GM19468 (cell line): ENCODE measurements at regions not wholly inside any gene's neighbourhood (a gene's known extent, or its start where the extent isn't known, plus 50 kb on each side); places are given as distances from the start of the nearest gene placed in this dataset.

ENCODE experiments used
- ATAC-seq: cut with Tn5 transposase; IDR thresholded peaks from one replicate; pipeline ENCODE4 v1.9.1; 2021; ENCODE audit warnings: mild to moderate bottlenecking, moderate library complexity, moderate number of reproducible peaks; ENCODE audit not compliant: unreplicated experiment; ENCODE audit errors: extremely low read depth

DNA sequence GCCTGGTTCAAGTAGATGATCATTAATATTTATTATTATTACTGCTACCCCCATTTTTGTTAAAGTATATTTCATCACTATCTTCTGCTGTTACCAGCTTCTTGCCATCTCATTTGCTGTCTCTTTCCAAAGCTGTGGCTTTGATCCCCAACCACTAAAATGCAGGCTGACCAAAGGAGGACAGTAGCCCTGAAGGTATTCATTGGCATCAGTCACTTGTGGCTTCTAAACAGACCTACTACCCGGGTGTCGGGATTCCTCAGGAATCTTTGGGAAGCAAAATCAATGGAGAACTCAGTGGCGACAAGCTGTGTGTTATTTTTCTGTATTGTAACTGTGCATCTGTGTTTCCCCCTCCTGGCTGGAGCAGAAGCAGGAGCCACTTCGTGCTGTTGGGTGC, 379.2 kb upstream of the ERCC4 start:
- ATAC-seq = no peak

DNA sequence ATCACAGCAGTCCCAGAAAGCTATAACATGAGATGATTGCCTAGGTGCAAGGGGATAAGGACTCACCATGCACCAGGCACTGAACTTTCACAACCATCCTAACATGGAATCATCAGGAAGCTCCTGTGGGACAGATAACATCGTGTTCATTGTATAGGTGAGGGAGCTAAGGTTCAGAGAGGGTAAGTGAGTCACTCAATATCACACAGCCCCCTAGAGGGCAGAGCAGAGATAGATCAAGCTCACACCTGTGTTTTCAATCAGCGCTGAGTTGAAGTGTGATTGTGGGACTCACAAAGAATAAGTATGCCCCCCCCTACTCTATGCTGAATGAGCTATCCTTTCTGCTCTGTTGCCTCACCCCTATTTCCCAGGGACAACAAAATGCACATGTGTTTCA, 377.7 kb upstream of the ERCC4 start:
- ATAC-seq = no peak

DNA sequence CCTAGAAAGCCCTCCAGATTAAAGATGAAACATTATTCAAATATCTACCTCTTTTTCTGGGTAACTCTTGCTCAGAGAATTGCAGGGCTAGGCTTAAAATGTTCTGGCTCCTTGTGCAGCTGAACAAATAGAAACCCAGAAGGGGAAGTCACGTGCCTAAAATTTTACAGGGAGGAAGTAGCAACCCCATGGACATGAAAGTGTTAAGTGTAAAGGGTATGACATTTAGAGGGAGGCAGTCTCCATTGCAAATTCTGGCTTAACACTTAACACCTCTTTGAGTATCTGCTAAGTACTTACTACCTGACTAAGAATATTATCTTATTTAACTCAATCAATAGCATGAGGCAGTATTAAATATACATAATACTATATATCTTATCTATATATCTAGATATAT, 376.1 kb upstream of the ERCC4 start:
- no peak for ATAC-seq

DNA sequence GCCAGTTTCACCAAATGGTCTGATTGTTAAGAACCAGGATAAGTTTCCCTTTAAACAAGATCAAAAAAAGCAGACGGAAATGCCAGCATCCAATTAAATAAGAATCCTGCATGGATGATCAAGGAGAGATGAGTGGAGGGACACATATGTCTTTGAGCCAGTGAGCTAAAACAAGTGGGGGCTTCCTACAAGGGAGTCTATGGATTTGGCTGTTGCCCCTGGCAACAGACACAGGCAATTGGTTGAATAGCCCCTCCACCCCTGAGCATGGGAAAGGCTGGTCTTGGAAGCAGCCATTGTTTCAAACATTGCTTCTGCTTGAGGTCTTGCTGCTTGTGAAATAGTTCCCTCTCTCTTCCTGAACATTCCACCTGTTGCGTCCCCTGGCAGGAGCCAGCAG, 374.7 kb upstream of the ERCC4 start:
- ATAC-seq = no peak

DNA sequence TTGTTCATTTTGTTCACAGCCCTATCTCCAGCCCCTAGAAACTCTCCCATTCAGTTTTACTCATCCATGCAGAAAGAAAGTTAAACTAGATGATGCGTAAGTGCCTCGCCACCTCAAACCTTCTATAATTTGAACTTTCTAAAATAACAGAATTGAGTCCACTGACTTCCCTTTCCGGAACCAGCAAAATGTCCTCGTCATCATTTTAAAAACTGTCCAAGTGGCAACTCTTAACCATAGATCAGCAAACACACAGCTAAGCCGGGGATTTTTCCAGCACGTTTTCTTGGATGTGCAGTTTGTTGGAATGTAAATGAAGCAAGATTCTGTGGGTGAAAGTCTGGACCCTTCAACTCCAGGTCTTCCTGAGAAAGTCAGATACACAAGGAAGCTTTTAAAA, 369.7 kb upstream of the ERCC4 start:
- ATAC-seq = no peak

DNA sequence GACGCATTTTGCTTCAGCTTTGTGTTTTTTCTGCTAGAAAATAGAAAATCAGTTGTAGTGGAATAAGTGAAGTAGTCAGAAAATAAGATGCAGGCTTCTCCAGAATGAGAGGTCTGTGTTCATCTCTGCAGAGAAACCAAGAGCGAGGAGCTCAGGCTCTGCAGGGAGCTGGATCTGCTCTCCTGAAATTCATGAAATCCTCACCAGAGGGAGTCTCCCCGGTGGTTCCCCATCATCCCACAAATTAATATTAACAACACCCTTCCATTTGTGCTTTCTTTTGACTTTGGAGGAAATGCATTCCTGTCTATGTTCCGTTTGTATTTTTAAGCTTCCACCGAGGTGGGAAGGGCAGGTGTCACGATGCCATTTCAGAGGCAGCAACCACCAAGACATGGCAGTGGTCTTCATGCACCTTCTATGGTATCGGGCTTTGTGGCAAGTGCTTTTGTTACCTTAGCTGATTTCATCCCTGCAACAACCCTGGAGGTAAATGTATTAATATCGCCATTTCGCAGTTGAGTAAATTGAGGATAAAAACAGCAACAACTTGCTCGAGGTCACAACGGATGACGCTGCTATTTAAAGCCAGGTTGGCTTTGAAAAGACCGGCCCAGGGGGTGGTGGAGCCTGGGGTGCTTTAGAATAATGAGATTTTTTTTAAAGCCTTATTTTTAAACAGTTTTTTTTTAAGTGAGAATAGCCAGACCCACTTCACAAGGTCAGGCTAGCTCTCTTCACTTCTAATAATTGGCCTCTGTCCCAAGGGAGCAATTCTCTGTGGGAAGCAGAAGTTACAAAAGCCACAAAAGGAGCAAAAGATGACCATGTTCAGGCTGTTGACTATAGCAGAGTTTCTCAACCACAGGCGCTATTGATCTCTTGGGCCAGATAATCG, 367.6 kb upstream of the ERCC4 start:
- ATAC-seq = no peak

DNA sequence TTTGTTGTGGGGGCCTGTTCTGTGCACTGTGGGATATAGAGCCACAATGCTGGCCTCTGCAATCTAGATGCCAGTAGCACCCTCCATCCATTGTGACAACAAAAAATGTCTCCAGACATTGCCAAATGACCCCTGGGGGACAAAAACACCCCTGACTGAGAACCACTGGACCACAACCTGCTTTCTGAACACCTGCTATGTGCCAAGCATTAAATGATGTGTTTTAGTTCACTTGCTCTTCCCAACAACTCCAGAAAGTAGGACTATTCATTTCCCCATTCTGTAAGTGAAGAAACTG, 367.0 kb upstream of the ERCC4 start:
- no peak for ATAC-seq

DNA sequence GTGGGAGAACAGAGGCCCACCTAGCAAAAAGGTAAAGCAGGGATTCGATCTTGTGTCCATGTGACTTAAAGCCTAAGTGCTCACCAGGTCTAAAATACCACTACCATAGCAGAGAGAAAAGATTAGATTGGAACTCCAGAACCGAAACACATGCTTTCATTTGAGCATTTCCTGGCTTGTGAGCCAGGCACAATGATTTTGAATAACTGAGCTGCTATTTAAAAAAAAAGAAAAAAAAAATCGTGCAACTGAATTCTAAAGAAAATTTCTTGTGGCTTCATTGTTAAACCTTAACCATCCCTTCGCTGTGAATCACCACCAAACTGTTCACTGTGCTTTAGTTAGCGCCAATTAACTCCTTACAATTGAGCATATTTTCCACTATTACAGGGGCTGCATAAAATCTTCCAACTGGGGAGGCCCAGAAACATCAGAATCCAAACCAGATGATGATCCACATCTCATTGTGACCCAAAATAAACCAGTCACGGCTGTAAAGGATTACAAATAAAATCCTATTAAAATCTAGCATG, 366.4 kb upstream of the ERCC4 start:
- no peak for ATAC-seq

DNA sequence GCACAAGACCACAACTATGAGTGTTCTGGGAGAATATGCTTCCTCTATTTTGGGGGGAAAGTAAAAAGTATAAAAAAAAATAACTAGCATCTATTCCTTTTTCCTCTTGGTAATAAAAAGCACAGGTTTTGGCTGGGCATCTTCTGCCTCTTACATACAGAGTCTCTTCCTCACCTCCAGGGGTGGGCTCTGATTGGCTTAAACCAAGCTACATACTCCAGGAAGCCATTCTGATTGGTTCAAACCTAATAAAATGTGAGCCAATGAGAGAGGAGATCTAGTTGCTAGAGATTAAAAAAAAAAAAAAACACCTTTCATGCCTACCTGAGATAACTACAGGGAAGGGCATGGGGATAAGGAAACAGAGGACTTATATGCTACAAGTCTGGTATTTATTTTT, 365.9 kb upstream of the ERCC4 start:
- ATAC-seq = no peak

DNA sequence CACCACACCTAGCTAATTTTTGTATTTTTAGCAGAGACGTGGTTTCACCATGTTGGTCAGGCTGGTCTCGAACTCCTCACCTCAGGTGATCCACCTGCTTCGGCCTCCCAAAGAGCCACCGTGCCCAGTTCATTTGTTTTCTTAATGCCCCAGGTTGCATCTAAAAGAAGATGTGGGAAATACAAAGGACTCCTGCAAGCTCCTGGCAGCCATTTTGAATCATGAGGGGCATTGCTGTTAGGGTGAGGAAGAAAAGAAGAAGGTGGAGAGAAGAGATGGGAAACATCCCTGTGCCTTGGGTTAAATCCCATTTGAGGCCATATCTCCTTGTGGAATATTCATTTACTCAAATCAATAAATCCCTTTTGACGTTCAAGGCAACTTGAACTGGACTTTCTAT, 365.3 kb upstream of the ERCC4 start:
- no peak for ATAC-seq

DNA sequence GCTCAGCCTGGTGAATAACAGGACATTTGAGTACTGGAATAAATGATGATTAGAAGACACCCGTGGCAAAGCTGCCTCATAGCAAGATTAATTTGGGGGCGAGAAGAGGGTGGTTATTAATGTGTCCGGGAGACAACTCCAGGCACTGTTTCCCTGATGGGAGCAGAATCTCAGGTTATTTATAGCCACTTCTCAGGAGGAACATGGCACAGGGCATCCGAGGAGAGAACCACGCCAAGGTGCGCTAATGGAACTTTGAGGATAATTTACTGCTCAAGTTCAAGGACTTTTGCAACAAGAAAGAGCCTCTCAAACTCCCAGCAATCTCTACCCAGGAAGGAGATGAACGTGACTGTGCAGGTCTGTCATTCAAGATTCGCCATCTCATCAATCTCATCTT, 362.5 kb upstream of the ERCC4 start:
- no peak for ATAC-seq

DNA sequence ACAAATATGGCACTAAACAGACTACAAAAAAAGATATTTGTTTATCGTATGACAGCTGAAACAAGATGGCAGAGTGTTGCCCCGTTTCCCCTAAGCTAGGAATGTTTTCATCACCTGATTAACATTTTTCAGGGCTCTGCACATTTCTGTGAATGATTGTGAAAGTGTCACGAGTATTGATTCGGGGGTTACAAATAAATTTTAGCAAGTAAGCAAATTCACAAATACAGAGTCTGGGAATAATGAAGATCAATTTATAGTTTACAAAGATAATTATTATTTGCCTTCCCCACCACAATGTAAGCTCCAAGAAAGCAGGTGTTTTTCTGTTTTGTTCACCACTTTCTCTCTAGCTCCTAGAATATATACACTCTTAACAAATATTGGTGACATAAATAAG, 361.2 kb upstream of the ERCC4 start:
- no peak for ATAC-seq

DNA sequence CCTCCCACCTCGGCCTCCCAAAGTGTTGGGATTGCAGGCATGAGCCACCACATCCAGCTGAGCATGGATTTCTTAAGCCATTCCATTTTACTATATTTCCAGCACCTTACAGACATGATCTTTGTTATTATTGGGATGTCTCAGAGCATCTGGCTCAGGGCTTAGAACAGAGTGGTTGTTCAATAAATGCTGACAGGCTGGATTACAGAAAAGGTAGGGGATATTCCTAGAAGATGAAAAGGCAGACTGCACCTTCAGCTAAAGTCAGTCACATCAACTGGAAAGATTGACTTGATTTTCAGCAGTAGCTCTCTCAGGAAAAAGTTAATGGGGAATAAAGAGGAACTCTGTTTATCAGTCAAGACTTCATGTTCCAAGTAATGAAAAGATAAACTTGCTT, 360.3 kb upstream of the ERCC4 start:
- ATAC-seq = no peak

DNA sequence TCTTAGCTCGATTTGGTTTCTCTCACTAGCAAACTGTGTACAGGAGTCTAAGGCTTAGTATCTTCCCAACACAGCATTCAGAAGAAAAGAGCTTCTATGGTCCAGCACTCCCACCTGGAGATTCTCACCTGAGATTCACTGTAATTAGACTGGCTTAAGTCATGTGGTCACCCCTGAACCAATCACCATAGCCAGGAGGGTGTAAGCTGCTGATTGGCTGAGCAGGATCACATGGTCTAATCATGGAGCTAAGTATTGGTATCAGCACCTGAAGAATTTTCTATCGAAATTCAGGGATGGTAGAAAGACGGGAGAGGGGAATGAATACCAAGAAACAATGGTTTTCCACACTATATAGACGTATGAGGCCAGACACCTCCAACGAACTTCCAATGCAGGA, 359.8 kb upstream of the ERCC4 start:
- no peak for ATAC-seq

DNA sequence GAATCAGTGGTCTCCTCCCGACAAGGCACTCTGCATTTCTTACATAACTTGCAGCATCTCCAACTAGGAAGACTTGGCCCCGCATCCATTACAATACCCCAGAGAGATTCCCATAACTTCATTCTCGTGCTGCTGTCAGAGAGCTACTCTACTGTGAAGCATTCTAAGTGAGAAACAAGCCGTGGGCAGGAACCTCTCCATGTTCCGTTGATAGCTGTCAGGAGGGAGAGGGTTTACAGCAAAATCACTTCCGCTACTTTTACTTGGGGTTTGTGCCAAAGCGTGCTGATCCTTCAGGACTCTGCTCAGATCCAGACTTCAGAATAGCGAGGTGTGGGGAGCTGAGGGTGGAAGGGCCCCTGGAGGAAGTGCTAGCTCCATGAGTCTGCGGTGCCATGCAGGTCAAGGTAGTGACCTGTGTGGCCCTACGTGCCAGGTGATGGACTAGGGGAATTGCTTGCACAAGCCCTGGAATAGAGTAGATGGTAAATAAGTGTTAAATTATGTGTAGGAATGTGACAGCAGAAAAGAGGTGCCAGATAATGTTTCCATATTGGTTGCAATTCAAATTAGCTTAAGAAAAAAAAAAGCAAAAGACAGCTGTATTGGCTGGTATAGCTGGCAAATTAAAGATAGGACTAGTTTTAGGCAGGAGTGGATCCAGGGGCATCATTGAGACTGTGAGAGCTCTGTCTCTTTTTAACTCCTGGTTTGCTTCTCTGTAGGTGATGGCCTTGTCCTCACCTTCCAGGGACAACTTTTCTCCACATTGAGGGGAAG, 358.5 kb upstream of the ERCC4 start:
- ATAC-seq = no peak

DNA sequence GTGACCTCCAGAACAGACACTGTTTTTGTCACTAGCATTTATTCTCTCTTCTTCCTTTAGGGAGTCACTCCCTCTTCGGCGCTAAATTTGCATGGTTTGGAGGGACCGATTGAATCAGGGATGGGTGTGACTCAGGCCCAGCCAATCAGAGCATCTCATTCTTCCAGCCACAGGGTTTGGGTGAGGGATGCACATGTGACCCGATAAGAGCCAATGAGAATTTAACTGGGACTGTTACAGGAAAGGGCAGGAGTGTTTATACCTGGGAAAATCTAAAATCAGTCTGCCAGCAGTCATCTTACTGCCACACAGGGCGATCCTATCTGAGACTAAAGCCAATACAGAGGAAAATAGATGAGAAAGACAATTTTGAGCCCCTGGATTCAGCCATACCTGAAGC, 351.2 kb upstream of the ERCC4 start:
- ATAC-seq = no peak

DNA sequence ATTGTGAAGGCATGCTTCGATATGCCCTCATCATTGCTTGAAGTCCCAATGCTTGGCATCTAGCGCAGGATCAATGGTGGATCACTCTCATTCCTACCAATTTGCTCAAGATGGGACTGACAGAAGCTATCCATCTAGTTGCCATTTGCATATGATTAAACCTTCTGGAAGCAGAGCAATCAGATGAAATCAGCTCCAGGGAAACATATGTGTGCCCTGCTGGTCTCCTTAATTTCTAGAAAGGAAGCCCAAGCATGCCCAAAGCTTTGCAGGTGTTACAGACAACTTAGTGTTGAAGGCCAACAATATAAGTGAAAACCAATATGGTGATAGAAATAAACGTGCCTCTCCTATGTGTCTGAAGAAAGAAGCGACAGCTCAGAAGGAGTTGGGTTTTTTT, 350.0 kb upstream of the ERCC4 start:
- ATAC-seq = no peak

DNA sequence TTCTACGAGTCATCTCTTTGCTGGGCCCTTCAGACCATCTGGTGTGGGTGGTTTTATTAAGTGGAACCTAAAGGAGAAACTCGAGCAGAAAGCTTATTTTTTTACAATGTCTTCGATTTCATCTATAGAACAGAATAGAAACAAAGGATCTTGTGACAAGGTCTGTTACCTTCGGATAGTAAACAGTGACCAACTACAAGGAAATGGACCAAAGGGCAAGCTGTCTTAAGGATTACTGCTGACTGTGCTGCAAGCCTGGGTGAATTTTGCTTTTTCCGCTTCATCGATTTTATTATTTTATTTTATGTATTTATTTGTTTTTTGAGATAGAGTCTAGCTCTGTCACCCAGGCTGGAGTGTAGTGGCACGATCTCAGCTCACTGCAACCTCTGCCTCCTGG, 348.9 kb upstream of the ERCC4 start:
- no peak for ATAC-seq

DNA sequence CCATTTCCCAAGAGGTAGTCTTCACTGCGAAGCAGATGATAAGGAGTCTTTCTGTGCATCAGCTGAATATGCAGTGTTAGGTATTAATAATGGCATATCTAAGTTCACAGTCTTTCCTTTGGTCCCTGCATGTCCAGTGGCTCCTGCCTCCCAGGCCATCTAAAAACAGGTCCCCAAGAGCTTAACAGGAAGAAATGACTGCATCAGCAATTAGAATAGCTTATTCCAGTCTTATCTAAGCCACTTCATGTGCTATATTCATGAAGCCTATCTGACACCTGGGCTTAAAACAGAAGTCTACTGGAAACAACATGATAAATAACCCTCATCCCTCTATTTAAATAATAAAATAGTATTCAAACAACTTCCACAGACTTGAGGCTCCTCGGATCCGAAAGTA, 346.1 kb upstream of the ERCC4 start:
- no peak for ATAC-seq

DNA sequence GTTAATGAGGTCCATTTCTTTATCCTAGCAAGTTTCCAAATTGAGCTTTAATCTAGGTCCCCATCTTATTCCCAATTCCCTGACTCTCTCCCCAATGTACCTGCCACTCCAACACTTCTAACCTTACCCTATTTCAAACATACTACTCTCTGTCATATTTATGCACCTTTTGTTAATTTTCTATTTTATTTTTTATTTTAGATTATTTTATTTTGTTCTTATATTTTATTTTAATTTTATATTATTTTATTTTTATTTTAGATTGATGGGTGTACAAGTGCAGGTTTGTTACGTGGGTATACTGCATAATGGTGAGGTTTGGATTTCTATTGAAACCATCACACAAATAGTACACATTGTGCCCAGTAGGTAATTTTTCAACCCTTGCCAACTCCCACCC, 333.9 kb upstream of the ERCC4 start:
- ATAC-seq = no peak

DNA sequence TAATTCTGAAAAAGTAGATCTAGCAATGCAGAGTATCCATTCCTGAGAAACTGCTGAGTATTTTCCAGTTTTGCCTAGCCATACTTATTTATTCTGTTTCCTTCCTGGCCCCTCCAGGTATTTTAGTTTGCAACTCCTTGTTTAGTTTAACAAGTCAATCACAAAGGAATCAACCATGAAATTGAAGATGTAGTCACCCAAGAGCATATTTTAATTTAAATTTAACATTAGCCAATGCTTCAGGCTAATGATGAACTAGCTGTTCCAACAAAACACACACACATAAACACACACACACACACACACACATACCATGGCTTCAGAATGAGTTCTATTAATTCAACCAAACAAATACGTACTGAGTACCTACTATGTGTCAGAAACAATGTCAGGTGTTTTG, 332.8 kb upstream of the ERCC4 start:
- no peak for ATAC-seq

DNA sequence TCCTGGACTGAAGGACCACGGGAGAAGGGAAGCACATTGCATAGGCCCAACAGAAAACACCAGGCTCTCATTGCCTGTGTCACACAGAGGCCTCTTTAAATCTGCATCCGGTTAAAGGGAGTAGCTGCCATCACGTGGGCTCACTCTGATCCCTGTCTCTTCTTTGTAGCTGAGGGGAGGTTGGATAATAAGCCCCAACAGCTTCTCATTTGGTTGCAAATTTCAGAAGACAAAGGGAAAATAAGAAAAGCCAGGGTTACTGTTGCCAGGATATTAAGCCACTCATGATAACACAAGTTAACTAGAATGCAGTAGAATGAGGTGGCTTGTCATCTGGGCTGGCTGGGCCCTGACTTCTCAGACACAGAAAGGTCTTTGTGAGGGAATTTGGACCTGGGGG, 325.1 kb upstream of the ERCC4 start:
- no peak for ATAC-seq
